Endodermal cell (in vitro differentiated cells): ENCODE measurements at regions not wholly inside any gene's neighbourhood (a gene's known extent, or its start where the extent isn't known, plus 50 kb on each side); places are given as distances from the start of the nearest gene placed in this dataset.
"Not testable (repeated sequence)": the region's sequence is repeated elsewhere in the genome, so short reads cannot be mapped to it uniquely, and the experiment has no call there.

Source experiments
- DNase-seq: peaks from one replicate; pipeline ENCODE4 v3.0.0-alpha.2; 2017
- H3K27ac ChIP-seq: 2 replicates; pipeline ENCODE4 v1.5.1; 2013; ENCODE audit warnings: mild to moderate bottlenecking, low read depth, low read length, moderate library complexity
- H3K27me3 ChIP-seq: 2 replicates; pipeline ENCODE4 v1.6.1; 2013; ENCODE audit warnings: mild to moderate bottlenecking, low read length, moderate library complexity; ENCODE audit not compliant: insufficient read depth, control insufficient read depth, poor library complexity, severe bottlenecking
- H3K36me3 ChIP-seq: 2 replicates; pipeline ENCODE4 v1.7.0; 2013; ENCODE audit warnings: mild to moderate bottlenecking, low read length, moderate library complexity; ENCODE audit not compliant: control insufficient read depth, insufficient read depth
- H3K4me1 ChIP-seq: one replicate; pipeline ENCODE4 v1.7.0; 2013; ENCODE audit warnings: low read length; ENCODE audit not compliant: control insufficient read depth, insufficient read depth
- H3K4me3 ChIP-seq: 2 replicates; pipeline ENCODE4 v1.5.1; 2013; ENCODE audit warnings: mild to moderate bottlenecking, low read length, moderate library complexity
- H3K9ac ChIP-seq: 2 replicates; pipeline ENCODE4 v1.6.1; 2013; ENCODE audit warnings: mild to moderate bottlenecking, low read length, moderate library complexity; ENCODE audit not compliant: poor library complexity, severe bottlenecking; ENCODE audit errors: extremely low read depth
- H3K9me3 ChIP-seq: 2 replicates; pipeline ENCODE4 v1.6.1; 2013; ENCODE audit warnings: mild to moderate bottlenecking, low read length, moderate library complexity; ENCODE audit not compliant: control insufficient read depth
- H3K27ac Mint-ChIP-seq: 2 replicates; pipeline ENCODE4 v1.8.0; 2020; ENCODE audit warnings: mixed read lengths
- H3K27me3 Mint-ChIP-seq: 2 replicates; pipeline ENCODE4 v1.8.0; 2021; ENCODE audit warnings: mild to moderate bottlenecking, mixed read lengths; ENCODE audit not compliant: insufficient read depth
- H3K36me3 Mint-ChIP-seq: 2 replicates; pipeline ENCODE4 v1.8.0; 2020; ENCODE audit warnings: low read depth, mixed read lengths
- H3K4me1 Mint-ChIP-seq: 2 replicates; pipeline ENCODE4 v1.8.0; 2020; ENCODE audit warnings: mixed read lengths
- H3K4me3 Mint-ChIP-seq: 2 replicates; pipeline ENCODE4 v1.8.0; 2020; ENCODE audit warnings: mild to moderate bottlenecking, moderate library complexity, mixed read lengths
- H3K9me3 Mint-ChIP-seq: 2 replicates; pipeline ENCODE4 v1.8.0; 2020; ENCODE audit warnings: mild to moderate bottlenecking, mixed read lengths
- WGBS, 2 experiments: methylation state at CpG; one replicate each; pipeline versions ENCODE4 v1.1.5 to v1.1.7; 2013; ENCODE audit warnings: missing lambda C conversion rate in 2 of 2, mixed read lengths in 1 of 2; ENCODE audit not compliant: insufficient coverage in 1 of 2, insufficient read length in 1 of 2; 5-methylcytosine and 5-hydroxymethylcytosine counted together
- TF ChIP-seq, protein P1 (sequence below): fragments of 200-600 bp; sonication (generic); conservative IDR thresholded peaks from 2 replicates; pipeline ENCODE4 v1.5.0; 2021; ENCODE audit warnings: antibody characterized with exemption, mild to moderate bottlenecking

DNA sequence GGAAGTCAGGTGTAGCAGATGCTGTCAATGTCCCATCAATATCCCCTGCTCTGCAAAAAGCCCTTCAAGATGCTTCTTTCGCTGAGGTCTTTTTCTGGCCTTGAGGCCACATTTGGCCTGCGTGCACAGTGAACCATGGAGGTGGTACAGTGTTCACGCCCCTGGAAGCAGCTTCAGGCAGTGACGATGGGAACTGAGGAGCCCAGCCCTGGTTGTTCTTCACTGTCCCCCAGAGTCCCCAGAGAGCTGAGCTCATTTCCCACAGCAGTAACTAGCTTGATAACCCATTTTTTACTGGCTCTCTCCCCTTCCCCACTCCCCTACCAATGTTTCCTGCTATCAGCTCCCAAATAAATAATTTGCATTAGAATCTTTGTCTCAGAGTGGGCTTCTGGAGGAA, 76.5 kb downstream of the OLIG1 start:
- TF ChIP-seq, protein P1, sequence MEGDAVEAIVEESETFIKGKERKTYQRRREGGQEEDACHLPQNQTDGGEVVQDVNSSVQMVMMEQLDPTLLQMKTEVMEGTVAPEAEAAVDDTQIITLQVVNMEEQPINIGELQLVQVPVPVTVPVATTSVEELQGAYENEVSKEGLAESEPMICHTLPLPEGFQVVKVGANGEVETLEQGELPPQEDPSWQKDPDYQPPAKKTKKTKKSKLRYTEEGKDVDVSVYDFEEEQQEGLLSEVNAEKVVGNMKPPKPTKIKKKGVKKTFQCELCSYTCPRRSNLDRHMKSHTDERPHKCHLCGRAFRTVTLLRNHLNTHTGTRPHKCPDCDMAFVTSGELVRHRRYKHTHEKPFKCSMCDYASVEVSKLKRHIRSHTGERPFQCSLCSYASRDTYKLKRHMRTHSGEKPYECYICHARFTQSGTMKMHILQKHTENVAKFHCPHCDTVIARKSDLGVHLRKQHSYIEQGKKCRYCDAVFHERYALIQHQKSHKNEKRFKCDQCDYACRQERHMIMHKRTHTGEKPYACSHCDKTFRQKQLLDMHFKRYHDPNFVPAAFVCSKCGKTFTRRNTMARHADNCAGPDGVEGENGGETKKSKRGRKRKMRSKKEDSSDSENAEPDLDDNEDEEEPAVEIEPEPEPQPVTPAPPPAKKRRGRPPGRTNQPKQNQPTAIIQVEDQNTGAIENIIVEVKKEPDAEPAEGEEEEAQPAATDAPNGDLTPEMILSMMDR, result no peak
- H3K27ac Mint-ChIP-seq, result no peak overlapping the region
- Histone ChIP-seq H3K4me3 (no peak overlapping the region), H3K9me3 (no peaks in the 10 kb centered on the region), H3K27me3 (no peaks in the 10 kb centered on the region), H3K4me1 (no peaks in the 10 kb centered on the region), H3K36me3 (no peaks in the 10 kb centered on the region), H3K9ac (no peak overlapping the region), H3K27ac (no peak overlapping the region)
- no peaks in the 10 kb centered on the region for H3K9me3 Mint-ChIP-seq
- no peaks in the 10 kb centered on the region for H3K36me3 Mint-ChIP-seq
- H3K4me3 Mint-ChIP-seq, result no peak overlapping the region
- WGBS, 2 experiments, result 81% methylated on average over 4 of the region's 4 CpGs
- no peaks in the 10 kb centered on the region for H3K4me1 Mint-ChIP-seq
- H3K27me3 Mint-ChIP-seq, result peaks cover 14% of the 10 kb centered on the region
- no peak for DNase-seq

DNA sequence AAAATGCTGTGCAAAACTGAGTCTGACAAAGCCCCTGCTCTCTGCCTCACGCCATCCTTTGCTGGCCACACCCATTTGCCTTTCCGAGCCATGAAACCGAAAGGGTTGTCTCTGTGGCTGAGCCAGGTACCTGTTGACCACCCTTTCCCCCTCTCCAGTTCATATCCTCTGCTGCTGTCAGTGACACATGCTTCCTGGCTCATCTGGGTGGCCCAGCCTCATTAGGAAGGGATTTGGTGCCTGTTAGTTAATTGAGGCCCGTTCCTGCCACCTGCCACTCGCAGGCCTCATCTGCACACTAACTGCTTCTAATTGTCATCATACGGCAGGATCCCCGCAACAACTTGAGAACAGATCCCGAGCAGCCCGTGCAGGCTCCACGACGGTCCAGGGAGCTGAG, 79.2 kb downstream of the OLIG1 start:
- Mint-ChIP-seq H3K27ac (no peak overlapping the region), H3K4me1 (no peaks in the 10 kb centered on the region), H3K9me3 (no peaks in the 10 kb centered on the region), H3K4me3 (no peak overlapping the region), H3K36me3 (no peaks in the 10 kb centered on the region), H3K27me3 (peaks cover 21% of the 10 kb centered on the region)
- peak overlapping the region; percentile 63 for H3K27ac ChIP-seq
- H3K27me3 ChIP-seq, result no peaks in the 10 kb centered on the region
- H3K9me3 ChIP-seq, result no peaks in the 10 kb centered on the region
- no peak for DNase-seq
- no peaks in the 10 kb centered on the region for H3K4me1 ChIP-seq
- no peaks in the 10 kb centered on the region for H3K36me3 ChIP-seq
- H3K9ac ChIP-seq, result no peak overlapping the region
- TF ChIP-seq, protein P1, result no peak
- WGBS, 2 experiments, result 78 to 85% methylated on average over 7 to 11 of the region's 11 CpGs
- H3K4me3 ChIP-seq, result no peak overlapping the region

DNA sequence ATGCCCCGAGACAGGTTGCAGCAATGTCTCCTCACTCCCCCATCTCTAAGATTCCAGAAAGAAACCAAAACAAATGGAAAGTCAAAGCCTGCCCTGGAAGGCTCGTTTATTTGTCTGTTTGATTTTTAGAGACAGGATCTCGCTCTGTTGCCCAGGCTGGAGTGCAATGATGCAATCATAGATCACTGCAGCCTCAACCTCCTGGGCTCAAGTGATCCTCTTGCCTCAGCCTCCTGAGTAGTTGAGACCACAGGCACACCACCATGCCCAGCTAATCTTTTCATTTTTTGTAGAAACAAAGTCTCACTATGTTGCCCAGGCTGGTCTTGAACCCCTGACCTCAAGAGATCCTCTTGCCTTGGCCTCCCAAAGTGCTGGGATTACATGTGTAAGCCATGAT, 78.8 kb upstream of the IFNAR2 start:
- H3K27ac Mint-ChIP-seq, H3K27ac ChIP-seq, H3K4me3 Mint-ChIP-seq, H3K4me1 ChIP-seq, H3K9ac ChIP-seq, H3K36me3 Mint-ChIP-seq, H3K9me3 ChIP-seq, H3K9me3 Mint-ChIP-seq, H3K36me3 ChIP-seq, H3K4me1 Mint-ChIP-seq, H3K27me3 ChIP-seq, H3K4me3 ChIP-seq, DNase-seq: not testable (repeated sequence)
- 88 to 93% methylated on average over 3 of the region's 3 CpGs for WGBS, 2 experiments
- H3K27me3 Mint-ChIP-seq, result peaks cover 22% of the 10 kb centered on the region
